Natural killer cell (primary cell): ENCODE measurements at regions not wholly inside any gene's neighbourhood (a gene's known extent, or its start where the extent isn't known, plus 50 kb on each side); places are given as distances from the start of the nearest gene placed in this dataset.

Experiments
- ATAC-seq, 3 donors: fragments of 150-1000 bp in 2 of 3; fragments of 200-7000 bp in 1 of 3; cut with Tn5 transposase; 1 replicate in 1 of 3; 2 replicates in 2 of 3; pipeline ENCODE4 v1.10.0; 2021; ENCODE audit warnings: mild to moderate bottlenecking in 2 of 3, moderate library complexity in 2 of 3
- DNase-seq, 2 donors: peaks; one replicate each; pipeline versions ENCODE4 v3.0.0 to v3.0.0-alpha.2; 2013 to 2021; ENCODE audit warnings: mixed read lengths in 1 of 2
- H3K27ac ChIP-seq: one replicate; pipeline ENCODE4 v1.5.1; 2013; ENCODE audit warnings: mild to moderate bottlenecking, low read length
- H3K27me3 ChIP-seq: one replicate; pipeline ENCODE4 v1.6.1; 2013; ENCODE audit warnings: low read length; ENCODE audit not compliant: control insufficient read depth, insufficient read depth
- H3K36me3 ChIP-seq: one replicate; pipeline ENCODE4 v1.6.1; 2013; ENCODE audit warnings: low read length; ENCODE audit not compliant: control insufficient read depth, insufficient read depth
- H3K4me1 ChIP-seq: one replicate; pipeline ENCODE4 v1.6.1; 2013; ENCODE audit warnings: low read length; ENCODE audit not compliant: control insufficient read depth, insufficient read depth
- H3K4me3 ChIP-seq: one replicate; pipeline ENCODE4 v1.5.1; 2013; ENCODE audit warnings: low read length
- H3K9me3 ChIP-seq: one replicate; pipeline ENCODE4 v1.6.1; 2013; ENCODE audit warnings: low read length; ENCODE audit not compliant: control insufficient read depth, insufficient read depth
- H3K27ac Mint-ChIP-seq, 2 donors: one replicate each; pipeline ENCODE4 v1.8.0; 2022; ENCODE audit warnings: mild to moderate bottlenecking in 2 of 2, mixed read lengths in 2 of 2, moderate library complexity in 1 of 2
- H3K27me3 Mint-ChIP-seq, 2 donors: one replicate each; pipeline ENCODE4 v1.8.0; 2022; ENCODE audit warnings: low read depth in 2 of 2, mixed read lengths in 2 of 2
- H3K36me3 Mint-ChIP-seq: one replicate; pipeline ENCODE4 v1.8.0; 2022; ENCODE audit warnings: mixed read lengths
- H3K4me1 Mint-ChIP-seq, 2 donors: one replicate each; pipeline ENCODE4 v1.8.0; 2022; ENCODE audit warnings: mixed read lengths in 2 of 2
- H3K4me3 Mint-ChIP-seq: one replicate; pipeline ENCODE4 v1.8.0; 2022; ENCODE audit warnings: mild to moderate bottlenecking, moderate library complexity, mixed read lengths
- H3K9me3 Mint-ChIP-seq, 2 donors: one replicate each; pipeline ENCODE4 v1.8.0; 2022; ENCODE audit warnings: mixed read lengths in 2 of 2
- CTCF ChIP-seq: fragments of 200-600 bp; IDR thresholded peaks from one replicate; pipeline ENCODE4 v1.8.0; 2022; ENCODE audit warnings: antibody characterized with exemption
- WGBS: methylation state at CpG from one replicate; pipeline ENCODE4 v1.1.7; 2013; ENCODE audit warnings: missing lambda C conversion rate; ENCODE audit not compliant: insufficient coverage; 5-methylcytosine and 5-hydroxymethylcytosine counted together
- intact Hi-C: fragments of 100-400 bp; cut with micrococcal nuclease; formaldehyde crosslinking; loops from one replicate; pipeline ENCODE4 v1.14.2; 2022

- H3K4me1 Mint-ChIP-seq: no peaks in the 10 kb centered on the region
- intact Hi-C loops: no loop called here
- no peaks in the 10 kb centered on the region for H3K27me3 Mint-ChIP-seq
- ATAC-seq: no peak
- Histone ChIP-seq H3K4me3 (no peak overlapping the region), H3K9me3 (peaks cover 2% of the 10 kb centered on the region), H3K4me1 (no peaks in the 10 kb centered on the region), H3K27me3 (no peaks in the 10 kb centered on the region), H3K27ac (no peak overlapping the region), H3K36me3 (no peaks in the 10 kb centered on the region)
- WGBS: 82% methylated on average over 8 of the region's 8 CpGs
- no peaks in the 10 kb centered on the region for H3K36me3 Mint-ChIP-seq
- no peaks in the 10 kb centered on the region for H3K9me3 Mint-ChIP-seq
- no peak overlapping the region for H3K27ac Mint-ChIP-seq
- TF ChIP-seq CTCF: no peak
- DNase-seq: no peak
- H3K4me3 Mint-ChIP-seq: no peak overlapping the region
Measured at GRCh38 chr1:201693890-201694607, 134.9 kb upstream of the IPO9 start.

- Mint-ChIP-seq H3K27me3 (no peaks in the 10 kb centered on the region), H3K27ac (no peak overlapping the region), H3K9me3 (no peaks in the 10 kb centered on the region), H3K4me1 (no peaks in the 10 kb centered on the region), H3K4me3 (no peak overlapping the region), H3K36me3 (no peaks in the 10 kb centered on the region)
- no peak for TF ChIP-seq CTCF
- ATAC-seq: no peak
- Histone ChIP-seq H3K9me3 (peaks cover 2% of the 10 kb centered on the region), H3K4me3 (no peak overlapping the region), H3K27ac (no peak overlapping the region), H3K36me3 (no peaks in the 10 kb centered on the region), H3K4me1 (no peaks in the 10 kb centered on the region), H3K27me3 (no peaks in the 10 kb centered on the region)
- DNase-seq: no peak
- intact Hi-C loops: no loop called here
- whole genome bisulfite sequencing: 88% methylated on average over 12 of the region's 12 CpGs
Measured at GRCh38 chr1:201694608-201695335, 134.2 kb upstream of the IPO9 start.

GRCh38 chr1:201695607-201696006 lies 133.3 kb upstream of the IPO9 start:
- 85% methylated on average over 6 of the region's 6 CpGs for WGBS
- Histone ChIP-seq H3K4me3 (no peak overlapping the region), H3K36me3 (no peaks in the 10 kb centered on the region), H3K27me3 (no peaks in the 10 kb centered on the region), H3K4me1 (no peaks in the 10 kb centered on the region), H3K27ac (no peak overlapping the region), H3K9me3 (peaks cover under 1% of the 10 kb centered on the region)
- Mint-ChIP-seq H3K36me3 (no peaks in the 10 kb centered on the region), H3K27ac (no peak overlapping the region), H3K27me3 (no peaks in the 10 kb centered on the region), H3K4me3 (no peak overlapping the region), H3K9me3 (no peaks in the 10 kb centered on the region), H3K4me1 (no peaks in the 10 kb centered on the region)
- intact Hi-C loops: no loop called here
- ATAC-seq (no peak), DNase-seq (no peak)
- no peak for TF ChIP-seq CTCF
